Fibroblast of skin of right biceps (primary cell): ENCODE measurements at regions not wholly inside any gene's neighbourhood (a gene's known extent, or its start where the extent isn't known, plus 50 kb on each side); places are given as distances from the start of the nearest gene placed in this dataset.
A peak's percentile ranks its signal among the peaks of the same experiment; 100 is the strongest.

Experiments
- DNase-seq: peaks from one replicate; pipeline ENCODE4 v3.0.0-alpha.2; 2013

DNA sequence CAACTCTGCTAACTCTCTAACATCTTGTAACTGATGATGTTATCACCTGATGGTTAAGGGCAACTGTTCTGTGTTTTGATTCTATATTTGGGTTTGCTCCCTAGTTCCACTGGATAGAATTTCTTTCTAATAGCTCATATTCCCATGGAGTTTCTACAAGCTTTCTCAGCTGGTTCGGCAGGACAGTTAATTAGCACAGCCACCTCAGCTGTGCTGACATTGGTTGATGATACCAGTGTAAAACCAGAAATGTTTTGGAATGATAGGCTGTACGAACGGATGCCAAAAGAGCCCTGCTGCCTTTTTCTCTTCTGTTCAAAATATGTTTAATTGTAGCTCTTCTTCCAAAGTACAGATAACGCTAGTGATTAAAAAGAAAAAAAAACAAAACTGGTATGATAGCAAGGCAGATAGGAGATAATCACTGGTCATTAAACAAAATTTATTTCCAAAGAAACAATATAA lies 440.5 kb upstream of the ZNF608 start:
- no peak for DNase-seq

DNA sequence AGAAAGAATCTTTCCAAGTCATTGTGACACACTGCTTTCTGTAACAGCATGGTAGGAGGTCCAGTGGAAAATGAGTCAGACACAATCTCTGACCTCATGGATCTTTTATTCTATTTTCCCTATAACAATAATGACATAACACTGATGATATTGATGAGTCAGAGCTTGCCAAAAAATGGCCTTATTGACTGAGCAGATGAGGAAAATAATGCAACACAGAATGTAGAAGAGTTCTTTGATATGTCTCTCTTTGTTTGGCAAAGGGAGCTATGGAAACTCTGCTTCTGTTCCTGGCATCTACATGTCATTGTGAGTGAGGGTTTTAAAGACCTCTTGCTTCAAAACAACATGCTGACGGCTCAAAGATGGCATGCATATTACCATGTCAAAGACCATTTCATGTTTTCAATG lies 443.1 kb upstream of the ZNF608 start:
- DNase-seq: peak; percentile 59

DNA sequence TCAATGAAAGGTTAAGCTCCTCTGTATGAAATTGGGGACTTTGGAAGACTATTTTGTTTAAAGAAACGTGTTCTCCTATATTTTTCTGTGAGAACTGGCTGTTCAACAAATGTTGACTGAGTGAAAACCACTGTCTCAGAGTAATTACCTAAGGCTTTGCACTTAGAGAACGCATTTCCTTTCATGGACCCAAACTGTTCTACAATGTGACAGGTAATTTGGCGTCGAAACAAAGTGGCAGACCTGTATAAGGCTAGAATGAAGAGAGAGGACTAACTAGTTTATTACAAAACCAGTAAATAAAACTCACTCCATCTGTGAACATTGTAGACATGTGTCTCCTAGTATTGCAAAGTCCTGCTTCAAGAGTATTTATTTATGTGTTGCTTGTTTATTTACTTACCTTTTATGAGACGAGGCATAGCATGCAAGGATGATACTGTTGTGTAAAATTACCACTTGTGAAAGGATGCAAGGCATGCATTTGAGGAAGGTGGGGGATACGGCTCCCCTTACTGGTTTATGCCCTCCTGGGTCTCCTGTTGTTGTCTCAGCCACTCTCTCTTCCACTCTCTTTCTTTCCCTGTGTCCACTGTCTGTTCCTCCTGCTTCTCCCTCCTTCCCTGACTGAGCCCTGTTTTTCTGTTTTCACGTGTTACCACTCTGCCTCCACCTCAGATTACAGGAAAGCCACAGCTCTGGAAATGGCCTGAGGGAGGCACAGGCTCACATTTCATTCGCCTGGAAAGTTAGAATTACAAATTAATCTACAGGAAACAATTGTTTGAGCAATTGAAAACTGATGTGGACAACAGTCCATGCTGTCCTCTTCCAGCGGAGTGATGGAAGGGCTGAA lies 444.0 kb upstream of the ZNF608 start:
- DNase-seq: peak; percentile 35

DNA sequence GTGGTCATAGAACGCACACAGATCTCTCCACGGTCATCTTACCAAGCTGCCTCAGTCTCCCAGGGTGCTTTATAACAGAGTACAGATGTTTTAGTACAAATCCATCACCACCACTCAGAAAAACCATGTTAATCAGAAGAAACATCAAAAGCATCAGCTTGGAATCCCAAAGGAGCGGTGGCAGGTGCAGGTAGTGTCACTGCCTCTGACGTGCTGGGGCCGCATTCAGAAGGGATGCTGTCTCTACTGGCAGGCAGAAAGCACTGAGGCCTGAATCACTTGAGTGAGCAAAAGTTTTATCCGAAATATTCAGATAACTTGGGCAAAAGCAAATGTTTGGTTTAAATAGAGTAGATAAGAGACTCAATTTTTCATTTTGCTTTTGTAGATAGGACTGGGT lies 448.4 kb upstream of the ZNF608 start:
- no peak for DNase-seq

DNA sequence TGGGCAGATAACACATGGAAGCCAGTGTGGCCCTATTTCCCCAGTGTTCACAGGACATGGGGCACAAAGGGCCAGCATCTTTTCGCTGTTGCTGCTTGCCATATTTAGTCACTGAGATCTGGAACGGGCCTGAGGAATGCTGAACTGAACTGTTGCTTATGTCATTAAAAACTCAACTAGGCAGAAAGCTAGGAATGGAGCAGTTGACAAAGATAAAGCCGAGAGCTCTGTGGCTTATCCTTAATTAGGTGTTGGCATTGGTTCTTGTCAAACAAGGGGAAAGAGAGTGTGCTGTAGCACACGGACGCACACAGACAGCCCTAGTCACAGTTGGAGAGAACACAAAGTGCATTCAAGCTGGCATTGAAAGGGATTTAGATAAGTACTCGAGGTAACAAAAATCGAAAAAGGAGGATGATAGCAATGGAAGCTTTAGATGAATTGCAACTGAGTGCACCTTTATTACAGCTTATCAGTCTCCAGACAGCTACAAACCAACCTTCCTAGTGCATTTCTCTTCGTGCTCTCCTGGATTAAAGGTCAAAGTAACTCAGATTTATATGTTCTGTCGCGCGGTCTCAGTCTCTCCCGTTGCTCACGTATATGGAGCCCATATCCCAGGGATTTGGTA lies 450.2 kb upstream of the ZNF608 start:
- DNase-seq: peak; percentile 16

DNA sequence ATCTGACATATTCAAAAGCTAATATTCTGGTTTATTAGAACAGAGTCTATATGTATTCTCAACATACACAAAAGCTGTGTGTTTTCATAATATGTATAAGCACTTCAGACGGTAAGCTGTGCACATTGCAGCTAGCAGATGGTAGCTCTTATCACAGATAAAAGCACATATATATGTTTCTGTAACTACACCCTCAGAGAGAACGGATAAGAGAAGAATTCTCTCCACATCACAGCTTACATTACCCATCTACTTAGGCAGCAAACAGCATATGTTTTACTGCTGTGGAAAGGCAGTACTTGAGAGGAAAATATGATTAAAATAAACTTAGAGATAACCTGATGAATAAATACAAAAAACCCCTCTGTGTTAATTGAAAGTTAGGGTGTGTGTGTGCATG lies 450.9 kb upstream of the ZNF608 start:
- no peak for DNase-seq

DNA sequence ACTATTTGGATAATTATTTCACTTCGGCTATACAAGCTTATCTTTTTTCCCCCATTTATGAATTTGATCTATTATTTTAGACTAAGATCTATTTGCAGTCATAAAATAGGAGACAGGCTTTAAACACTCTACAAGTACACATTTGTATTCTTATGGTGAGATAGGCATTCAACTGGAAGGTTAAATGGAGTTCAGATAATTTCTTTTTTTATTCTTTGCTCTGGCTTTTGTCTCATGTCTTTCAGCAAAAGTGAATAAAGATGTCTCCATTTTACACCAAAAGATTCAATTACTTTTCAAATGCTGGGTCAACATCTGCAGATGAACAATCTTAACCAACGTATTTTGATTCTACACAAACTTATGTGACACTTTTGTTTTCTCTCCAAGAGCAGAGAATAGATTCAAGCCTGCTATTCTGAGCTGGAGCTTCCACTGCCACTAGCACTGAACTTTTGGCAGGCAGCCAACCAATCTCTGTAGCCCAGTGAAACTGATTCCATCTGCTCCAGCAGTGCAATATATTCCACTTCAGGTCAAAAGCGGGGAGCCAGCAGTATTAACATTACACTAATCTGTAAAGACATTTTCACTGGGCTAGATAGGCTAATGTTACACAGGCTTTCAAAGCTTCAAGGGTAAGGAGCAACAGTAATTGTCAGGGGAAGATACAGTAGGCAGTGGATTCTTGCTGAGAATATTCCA lies 452.0 kb upstream of the ZNF608 start:
- peak; percentile 85 for DNase-seq

DNA sequence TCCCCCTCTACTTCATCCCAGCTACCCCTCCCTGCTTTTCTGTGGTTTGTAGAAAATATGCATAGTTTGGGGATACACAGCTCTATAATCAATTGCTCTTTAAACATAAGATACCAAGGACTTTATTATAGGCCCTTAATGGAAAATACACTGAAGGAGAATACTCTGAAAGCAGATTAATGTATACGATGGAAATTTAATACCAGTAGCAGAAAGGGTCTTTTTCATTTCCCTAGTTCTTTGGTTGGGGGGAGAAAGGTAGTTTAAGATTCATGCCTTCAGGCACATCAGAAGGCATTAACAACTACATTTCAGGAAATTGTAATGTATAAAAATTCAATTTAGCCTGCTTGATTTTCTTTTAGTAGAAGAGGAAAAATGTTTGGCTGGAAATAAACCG lies 452.9 kb upstream of the ZNF608 start:
- no peak for DNase-seq

DNA sequence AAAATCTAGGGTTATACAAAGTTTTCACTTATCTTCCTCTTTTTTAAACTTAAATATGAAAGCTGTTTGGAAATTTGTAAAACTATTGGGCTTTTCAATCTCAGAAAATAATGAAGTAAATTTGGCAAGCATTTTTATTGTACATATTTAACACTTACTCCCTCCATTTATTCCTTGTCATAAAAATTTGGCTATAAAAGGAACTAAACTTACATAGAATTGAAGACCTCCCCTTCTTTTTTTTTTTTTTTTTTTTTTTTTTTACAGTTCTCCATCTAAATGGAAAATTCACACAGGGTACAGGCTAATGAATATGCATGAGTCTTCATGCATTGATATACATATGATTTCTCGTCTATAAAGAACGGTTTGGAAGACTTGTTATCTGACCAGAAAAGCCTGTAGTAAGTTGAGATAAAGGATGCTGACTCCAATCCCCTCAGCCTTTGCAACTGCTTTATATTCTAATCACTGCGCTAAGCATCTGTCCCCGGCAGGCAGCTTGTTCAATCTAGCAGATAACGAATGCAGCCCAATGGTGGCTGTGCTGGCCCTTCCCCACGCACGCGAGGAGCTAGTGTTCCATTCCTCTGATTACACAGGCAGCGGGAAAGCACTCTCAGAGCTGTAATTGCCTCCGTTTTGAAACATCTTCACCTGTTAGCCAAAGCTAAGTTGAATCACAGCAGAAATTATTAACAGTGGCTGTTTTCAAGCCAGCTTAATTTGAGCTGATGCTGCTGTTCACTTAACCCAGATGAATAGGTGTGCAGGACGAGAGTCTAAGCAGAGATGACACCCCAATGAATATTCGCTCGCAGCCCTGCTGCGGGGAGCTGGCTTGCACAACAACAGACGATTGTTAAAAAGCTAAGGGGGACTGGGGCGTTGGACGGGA lies 453.8 kb upstream of the ZNF608 start:
- DNase-seq: peak; percentile 18

DNA sequence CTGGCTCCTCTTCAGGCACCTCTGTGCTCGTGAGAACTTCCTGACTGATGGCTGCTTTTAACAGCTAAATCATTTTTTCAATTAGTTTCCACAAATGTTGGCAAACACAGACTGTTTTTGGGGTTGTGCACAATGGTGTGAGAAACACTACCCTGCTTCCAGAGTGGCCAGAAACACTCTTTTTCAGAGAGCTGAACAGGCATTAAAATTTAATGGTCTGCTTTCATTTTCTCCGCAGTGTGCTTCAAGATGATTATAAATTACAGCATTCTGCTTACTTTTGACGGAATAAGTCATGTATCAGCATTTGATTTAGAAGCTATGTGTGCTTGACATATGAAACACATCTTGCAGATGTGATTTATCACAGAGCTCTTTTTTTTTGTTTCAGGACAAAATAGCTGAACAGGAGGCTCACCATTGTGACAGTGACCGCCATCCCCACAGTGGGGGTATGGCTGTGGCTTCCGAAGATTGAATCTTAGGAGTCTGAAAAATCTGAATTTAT lies 454.5 kb upstream of the ZNF608 start:
- DNase-seq: no peak

DNA sequence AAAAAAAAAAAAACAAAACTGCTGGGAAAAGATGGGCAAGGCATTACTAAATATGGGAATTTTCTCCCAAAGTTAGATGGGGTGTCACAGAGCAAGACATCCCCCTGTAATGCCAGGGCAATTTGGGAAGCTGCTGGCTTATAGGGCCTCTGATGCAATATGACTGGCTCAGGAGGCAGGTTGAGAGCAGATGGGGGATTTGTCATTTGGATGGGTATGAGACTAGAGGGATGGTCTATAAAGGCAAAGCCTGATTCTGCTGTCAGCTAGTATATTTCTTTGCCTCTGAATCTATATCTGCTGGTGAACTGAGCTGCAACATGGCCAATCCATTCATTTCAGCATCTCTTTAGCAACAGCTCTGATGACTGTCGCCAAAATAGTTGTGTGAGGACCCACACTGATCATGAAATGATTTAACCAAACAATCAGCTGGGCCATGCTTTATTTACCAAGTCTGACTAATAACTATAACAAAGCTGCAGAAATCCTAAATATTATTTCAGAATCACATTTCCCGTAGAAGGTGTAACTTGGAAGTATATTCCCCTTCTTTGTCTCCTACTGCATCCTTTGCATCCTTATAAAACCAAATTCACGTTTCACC lies 455.1 kb upstream of the ZNF608 start:
- peak; percentile 7 for DNase-seq

DNA sequence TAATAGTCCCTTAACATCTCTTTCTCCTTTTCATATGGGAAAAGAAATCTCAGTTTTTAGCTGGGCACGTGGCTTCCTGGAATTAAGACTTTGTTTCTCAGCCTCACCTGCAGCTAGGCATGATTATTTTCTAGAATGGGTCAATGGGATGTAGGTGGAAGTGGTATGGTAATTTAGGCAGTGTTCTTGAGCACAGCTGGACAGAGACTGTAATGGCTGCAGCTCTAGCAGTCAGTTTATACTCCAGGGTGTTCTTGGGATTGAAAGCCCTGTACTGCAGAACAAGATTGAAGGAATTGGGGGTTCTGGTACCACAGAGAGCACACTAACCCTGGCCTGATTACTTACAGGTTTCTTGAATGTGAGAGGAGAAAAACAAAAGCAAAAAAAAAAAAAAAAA lies 455.9 kb upstream of the ZNF608 start:
- no peak for DNase-seq

DNA sequence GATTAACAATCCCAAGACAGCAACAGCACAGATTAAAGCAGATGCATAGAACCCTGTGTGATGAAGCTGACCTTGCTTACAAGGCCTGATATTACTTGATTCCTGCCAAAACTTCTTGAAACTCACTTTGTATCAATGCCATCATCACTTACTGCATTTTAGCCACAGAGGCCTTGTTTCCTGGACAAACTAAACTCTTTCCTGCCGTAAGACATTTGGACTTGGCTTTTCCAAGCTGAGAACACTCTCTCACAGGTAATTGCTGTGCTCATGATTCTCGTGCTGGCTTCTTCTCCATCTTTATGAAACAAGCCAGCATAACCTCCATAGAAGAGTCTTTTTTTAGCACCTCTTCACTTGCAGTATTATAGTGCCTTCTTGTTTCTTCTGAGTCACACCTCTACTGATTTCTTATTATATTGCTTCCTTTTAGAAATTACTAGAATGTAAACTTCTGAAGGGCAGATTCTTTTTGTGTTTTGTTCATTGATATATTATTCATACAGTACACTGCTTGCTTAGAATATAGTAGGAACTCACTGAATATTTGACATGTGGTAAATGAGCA lies 456.5 kb upstream of the ZNF608 start:
- DNase-seq: no peak

DNA sequence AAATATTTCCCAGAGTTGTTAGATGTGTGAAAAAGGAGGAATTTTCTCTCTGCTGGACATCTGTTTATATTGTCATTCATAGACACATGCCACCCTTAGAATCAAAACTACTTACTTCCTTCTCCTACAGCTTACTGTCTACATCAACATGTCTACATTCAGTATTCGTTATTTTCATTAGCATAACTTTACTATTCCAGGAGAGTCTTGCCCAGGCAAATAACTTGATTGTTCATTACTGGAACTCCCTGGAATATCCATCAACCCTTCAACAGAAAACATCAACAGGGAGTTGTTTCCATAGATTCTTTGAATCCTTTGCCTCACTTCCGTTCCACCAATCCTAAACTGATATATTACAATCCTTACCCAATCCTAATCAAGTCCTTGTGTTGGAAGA lies 457.5 kb upstream of the ZNF608 start:
- no peak for DNase-seq

DNA sequence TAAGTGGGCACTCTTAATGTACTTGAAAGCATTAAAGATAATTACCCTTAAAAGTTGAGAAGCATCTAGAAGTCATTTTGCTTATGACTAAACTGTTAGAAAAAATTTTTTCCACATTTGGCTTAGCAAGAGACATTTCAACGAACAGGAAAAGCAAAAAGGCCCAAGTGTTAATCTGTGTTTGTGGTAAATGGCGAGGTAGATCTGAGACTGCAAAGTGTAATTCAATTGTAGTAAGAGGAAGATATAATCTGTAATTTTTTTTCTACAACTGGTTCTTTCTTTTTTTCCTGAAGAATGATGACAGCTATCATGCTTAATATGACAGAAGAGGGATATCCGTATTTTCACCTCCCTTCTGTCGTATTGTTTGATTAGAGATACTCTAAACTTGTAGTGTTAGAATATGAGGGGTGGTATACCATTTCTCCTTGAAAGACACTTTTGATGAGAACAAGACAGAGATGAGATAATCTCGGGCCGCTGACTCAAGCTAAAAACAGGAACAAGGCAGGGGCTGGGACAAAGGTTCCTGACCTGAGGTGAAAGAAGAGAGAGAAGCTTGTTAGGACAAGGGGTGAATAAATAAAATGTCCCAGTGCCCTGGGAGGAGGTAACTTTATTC lies 459.3 kb upstream of the ZNF608 start:
- DNase-seq: no peak

DNA sequence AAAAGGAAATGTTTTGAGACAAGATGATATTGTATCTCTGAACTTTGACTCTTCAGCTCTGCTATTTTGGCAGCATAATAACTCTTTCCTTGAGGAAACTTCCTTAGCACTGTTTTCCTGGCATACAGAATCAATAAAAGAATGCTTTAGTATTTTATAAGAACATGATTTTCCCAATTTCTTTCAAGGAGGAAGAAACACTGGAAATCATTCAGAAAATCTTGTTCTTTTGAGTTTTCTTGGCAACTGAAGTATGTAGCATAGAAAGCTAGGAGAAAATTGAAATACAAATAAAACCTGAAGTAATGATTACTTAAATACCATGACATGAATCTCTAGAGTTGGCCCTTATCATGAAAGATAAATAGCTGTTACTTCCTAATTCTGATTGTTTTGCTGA lies 461.4 kb upstream of the ZNF608 start:
- DNase-seq: no peak

DNA sequence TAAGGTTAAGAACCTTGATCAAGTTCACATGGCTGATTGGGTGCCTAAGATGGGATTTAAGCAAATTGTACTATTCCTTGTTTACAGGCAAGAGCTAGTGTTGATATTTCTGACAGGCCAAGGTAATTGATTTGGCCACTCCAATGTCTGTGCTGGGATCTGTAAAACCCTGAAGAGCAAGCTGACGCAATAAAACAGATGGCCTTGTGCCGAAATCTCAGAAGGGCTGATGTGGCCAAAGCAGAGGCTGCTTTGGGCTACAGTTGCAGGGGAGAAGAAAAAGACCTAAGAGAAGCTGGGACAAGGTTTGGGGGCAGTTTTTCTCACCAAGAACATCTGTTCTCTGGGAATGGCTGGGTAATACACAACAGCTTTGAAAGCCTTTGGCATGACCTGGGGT lies 463.2 kb upstream of the ZNF608 start:
- no peak for DNase-seq

DNA sequence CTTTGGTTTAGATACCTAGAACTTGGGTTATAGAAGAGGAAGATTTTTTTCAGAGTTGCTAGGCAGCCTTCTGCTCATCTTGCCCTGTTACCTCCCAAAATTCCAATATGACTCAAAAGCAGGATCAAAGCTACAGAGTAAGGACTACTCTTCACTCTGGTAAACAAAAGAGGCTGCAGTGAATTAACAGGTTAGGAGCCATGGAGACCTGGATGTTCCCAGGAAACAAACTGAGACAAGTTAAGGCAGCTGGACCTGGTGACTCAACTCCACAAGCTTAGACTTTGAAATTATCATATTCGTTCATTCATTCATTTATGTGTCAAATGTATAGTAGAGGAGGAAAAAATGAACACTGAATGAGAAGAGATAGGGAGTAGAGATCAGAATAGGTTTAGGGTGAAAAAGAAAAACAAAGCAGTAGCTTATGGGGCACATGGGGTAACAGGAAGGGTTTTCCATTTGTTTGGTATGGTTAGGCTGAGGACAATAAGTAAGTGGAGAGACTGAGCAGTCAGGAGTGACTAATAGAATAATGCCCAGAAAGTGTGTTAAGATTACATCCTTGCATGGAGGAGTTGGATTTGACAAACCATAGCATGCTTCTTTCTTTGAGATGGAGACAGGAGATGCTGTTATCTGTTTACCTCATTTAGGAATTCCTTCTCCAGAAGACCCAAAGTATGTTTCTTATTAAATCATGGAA lies 464.0 kb upstream of the ZNF608 start:
- DNase-seq: peak; percentile 5

DNA sequence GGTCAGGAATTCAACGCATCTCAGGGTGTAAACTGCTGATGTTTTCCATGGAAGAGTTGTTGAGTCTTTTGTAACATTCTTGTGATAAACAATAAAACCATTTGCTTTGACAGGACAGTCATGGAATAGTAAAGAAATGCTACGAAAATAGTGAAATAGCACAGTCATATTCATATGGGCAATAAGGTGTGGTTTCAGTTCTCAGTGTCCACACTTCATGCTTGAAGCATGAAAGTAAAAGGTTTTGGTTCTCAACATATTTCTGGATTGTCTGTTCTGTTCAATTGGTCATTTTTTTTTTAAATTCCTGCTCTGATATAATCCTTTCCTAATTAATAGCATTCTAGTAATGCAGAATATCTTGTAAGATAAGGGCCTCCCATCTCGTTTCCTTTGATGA lies 467.6 kb upstream of the ZNF608 start:
- DNase-seq: no peak

DNA sequence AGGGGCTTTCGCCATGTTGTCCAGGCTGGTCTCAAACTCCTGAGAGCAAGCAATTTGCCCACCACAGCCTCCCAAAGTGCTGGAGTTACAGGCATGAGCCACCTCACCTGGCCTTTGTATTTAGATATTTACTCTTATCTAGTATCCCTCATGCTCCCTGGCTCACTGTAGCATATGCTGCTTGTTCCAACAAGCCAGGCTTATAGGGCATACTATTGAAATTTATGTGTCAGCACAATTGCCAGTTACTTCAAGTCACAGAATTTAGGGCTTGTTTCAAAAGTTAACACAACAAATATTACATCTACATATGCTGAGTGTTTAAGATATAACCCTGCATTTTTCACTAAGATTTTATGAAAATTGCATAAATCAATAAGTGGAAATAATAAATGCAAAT lies 469.2 kb upstream of the ZNF608 start:
- no peak for DNase-seq

DNA sequence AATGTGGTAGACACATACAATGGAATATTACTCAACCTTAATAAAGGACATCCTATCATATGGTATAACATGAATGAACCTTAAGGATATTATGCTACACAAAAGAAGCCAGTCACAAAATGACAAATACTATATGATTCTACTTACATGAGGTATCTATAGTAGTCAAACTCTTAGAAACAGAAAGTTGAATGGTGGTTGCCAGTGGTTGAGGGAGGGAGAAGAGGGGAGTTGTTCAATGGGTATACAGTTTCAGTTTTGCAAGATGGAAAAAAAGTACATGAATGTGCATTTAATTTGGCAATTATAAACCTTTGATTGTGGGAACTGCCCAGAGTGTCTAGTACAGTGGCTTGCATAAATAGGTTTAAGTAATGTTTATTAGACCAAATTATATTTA lies 473.3 kb upstream of the ZNF608 start:
- DNase-seq: no peak
